ENCODE measurements at regions not wholly inside any gene's neighbourhood (a gene's known extent, or its start where the extent isn't known, plus 50 kb on each side); places are given as distances from the start of the nearest gene placed in this dataset.
A peak's percentile ranks its signal among the peaks of the same experiment; 100 is the strongest.

DNA sequence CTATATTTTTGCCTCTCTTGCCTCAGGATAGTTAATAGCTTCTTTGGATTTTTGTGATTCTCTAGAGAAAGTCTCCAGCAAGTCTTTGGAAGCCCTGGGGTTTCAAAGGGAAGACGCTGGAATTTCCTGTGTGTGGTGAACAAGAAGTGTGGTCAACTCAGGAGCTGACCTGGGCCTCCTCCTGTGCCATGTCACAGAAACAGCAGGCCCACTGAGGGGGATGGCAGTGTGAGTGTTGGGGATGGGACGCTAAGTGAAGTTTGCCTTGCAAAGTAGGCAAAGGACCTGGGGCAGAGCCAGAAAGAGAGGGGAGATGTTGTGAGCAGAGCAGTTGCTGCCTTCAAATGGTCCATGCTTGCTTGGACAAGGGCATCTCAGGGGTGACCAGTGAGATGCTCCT lies 226.3 kb downstream of the DMRT2 start:
- H3K27ac ChIP-seq (ENCODE audit: low read length) = no peak overlapping the region
- no peak for DNase-seq
- 67% methylated on average over 2 of the region's 2 CpGs for whole genome bisulfite sequencing (ENCODE audit: insufficient coverage)
- H3K9me3 ChIP-seq (replicated peaks; ENCODE audit: control insufficient read depth, low read depth, low read length) = no peaks in the 10 kb centered on the region
- H3K4me3 ChIP-seq (ENCODE audit: low read length) = no peak overlapping the region
- no peaks in the 10 kb centered on the region for H3K27me3 ChIP-seq (ENCODE audit: control insufficient read depth, insufficient read depth, low read length)
- H3K36me3 ChIP-seq (ENCODE audit: control insufficient read depth, insufficient read depth, low read length) = no peaks in the 10 kb centered on the region
- peaks cover 6% of the 10 kb centered on the region for H3K4me1 ChIP-seq (ENCODE audit: control insufficient read depth, insufficient read depth, low read length)

- no peak for DNase-seq
- Histone ChIP-seq H3K36me3 (ENCODE audit: control insufficient read depth, insufficient read depth, low read length) (no peaks in the 10 kb centered on the region), H3K4me3 (ENCODE audit: low read length) (no peak overlapping the region), H3K27me3 (ENCODE audit: control insufficient read depth, insufficient read depth, low read length) (no peaks in the 10 kb centered on the region), H3K4me1 (ENCODE audit: control insufficient read depth, insufficient read depth, low read length) (no peaks in the 10 kb centered on the region), H3K27ac (ENCODE audit: low read length) (no peak overlapping the region), H3K9me3 (replicated peaks; ENCODE audit: control insufficient read depth, low read depth, low read length) (no peaks in the 10 kb centered on the region)
- WGBS (ENCODE audit: insufficient coverage) = no CpG with 5 or more reads among the region's 2 CpGs
These were observed 234.6 kb downstream of the DMRT2 start for GRCh38 chr9:1284727-1285126.

DNA sequence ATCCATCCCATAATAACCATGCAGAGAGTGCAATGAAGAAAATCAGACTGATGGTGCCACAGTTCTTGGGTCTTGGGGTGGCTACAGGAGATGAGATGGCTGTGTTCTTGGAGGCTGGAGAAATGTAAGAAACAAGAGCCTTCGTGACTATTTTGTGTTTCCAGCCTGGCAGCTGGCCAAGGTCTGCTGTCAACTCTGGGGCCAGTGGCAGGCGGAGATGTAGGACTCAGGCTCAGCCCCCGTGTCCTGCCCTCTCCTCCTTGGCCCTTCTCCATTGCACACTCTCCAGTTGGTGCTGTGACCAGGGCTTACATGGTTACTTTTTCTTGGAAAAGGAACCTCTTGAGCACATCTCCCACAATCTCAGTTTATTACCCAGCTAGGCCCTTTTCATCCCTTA lies 235.4 kb downstream of the DMRT2 start:
- no peaks in the 10 kb centered on the region for H3K36me3 ChIP-seq (ENCODE audit: control insufficient read depth, insufficient read depth, low read length)
- 71% methylated on average over 1 of the region's 3 CpGs for WGBS (ENCODE audit: insufficient coverage)
- H3K27ac ChIP-seq (ENCODE audit: low read length) = no peak overlapping the region
- no peak overlapping the region for H3K4me3 ChIP-seq (ENCODE audit: low read length)
- H3K27me3 ChIP-seq (ENCODE audit: control insufficient read depth, insufficient read depth, low read length) = no peaks in the 10 kb centered on the region
- H3K4me1 ChIP-seq (ENCODE audit: control insufficient read depth, insufficient read depth, low read length) = no peaks in the 10 kb centered on the region
- DNase-seq = no peak
- no peaks in the 10 kb centered on the region for H3K9me3 ChIP-seq (replicated peaks; ENCODE audit: control insufficient read depth, low read depth, low read length)

DNA sequence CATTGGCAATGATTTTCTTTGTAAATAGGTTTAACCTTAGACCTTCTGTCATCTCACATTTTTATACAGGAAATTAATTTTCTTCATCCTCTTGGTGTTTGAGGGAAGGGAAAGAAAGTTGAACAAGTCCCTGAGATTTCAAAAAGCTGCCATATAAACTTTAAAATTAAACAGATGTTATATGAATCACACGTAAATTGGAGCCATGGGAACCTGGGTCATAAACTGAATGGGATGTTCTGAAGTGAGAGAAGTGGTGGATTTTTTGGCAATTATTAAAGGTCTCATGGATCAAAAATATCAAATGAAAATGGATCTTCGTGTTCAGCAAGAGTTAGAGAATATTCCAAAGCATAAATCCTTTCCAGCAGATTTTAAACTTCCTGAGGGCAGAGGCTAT lies 242.2 kb downstream of the DMRT2 start:
- H3K27me3 ChIP-seq (ENCODE audit: control insufficient read depth, insufficient read depth, low read length) = no peaks in the 10 kb centered on the region
- peak; percentile 69 for DNase-seq
- WGBS (ENCODE audit: insufficient coverage) = no CpG with 5 or more reads among the region's 2 CpGs
- H3K27ac ChIP-seq (ENCODE audit: low read length) = no peak overlapping the region
- no peak overlapping the region for H3K4me3 ChIP-seq (ENCODE audit: low read length)
- H3K4me1 ChIP-seq (ENCODE audit: control insufficient read depth, insufficient read depth, low read length) = no peaks in the 10 kb centered on the region
- no peaks in the 10 kb centered on the region for H3K36me3 ChIP-seq (ENCODE audit: control insufficient read depth, insufficient read depth, low read length)
- H3K9me3 ChIP-seq (replicated peaks; ENCODE audit: control insufficient read depth, low read depth, low read length) = no peaks in the 10 kb centered on the region

DNA sequence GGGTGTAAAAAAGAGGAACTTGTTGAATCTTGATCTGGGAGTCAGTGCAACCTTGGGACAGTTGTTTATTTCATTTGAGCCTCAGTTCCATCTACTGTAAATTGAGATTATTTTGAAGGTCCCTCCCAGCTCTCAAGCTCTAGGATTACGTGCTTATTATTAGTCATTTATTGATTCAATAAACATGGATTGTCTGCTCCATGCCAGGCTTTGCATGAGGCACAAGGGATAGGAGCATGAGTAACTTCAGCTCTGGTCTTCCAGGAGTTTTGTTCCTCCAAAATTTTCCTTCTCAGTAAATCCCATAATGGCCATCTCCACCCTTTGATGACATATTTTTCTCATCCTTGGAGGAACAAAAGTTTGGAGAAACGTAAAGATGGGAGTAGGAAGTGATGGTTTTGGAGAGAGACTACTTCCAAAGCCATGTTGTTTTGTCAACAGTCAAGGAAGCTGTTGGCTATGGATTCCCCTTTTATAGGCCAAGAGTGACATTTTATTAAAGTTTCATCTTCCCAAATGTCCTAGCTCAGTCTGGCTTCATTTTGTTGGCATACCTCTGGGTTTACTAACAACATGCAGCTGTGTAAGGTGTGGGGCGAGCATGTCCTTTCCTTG lies 244.6 kb downstream of the DMRT2 start:
- H3K27me3 ChIP-seq (ENCODE audit: control insufficient read depth, insufficient read depth, low read length) = no peaks in the 10 kb centered on the region
- H3K9me3 ChIP-seq (replicated peaks; ENCODE audit: control insufficient read depth, low read depth, low read length) = no peaks in the 10 kb centered on the region
- WGBS (ENCODE audit: insufficient coverage) = 67% methylated on average over 1 of the region's 3 CpGs
- H3K36me3 ChIP-seq (ENCODE audit: control insufficient read depth, insufficient read depth, low read length) = no peaks in the 10 kb centered on the region
- H3K27ac ChIP-seq (ENCODE audit: low read length) = peak overlapping the region; percentile 24
- no peaks in the 10 kb centered on the region for H3K4me1 ChIP-seq (ENCODE audit: control insufficient read depth, insufficient read depth, low read length)
- H3K4me3 ChIP-seq (ENCODE audit: low read length) = no peak overlapping the region
- DNase-seq = peak; percentile 91

DNA sequence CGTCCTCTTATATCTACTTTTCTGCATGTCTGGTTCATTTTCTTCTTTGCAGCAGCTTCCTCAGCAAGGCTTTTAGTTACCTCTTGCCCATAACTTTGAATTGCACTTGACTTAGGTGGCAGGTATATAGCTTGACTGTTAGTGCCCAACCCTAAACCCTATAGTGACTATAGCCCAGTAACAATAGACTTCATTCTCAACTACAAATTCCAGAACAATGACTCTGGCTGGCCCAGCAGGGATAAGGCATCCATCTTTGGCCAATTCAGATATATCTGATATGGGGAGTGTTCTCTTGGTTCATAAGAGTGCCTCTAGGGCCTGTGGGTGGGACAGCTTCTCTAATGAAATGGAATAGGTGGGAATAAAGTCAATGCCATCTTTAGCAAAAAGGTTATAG lies 246.2 kb downstream of the DMRT2 start:
- no peaks in the 10 kb centered on the region for H3K4me1 ChIP-seq (ENCODE audit: control insufficient read depth, insufficient read depth, low read length)
- no peaks in the 10 kb centered on the region for H3K9me3 ChIP-seq (replicated peaks; ENCODE audit: control insufficient read depth, low read depth, low read length)
- no peak overlapping the region for H3K27ac ChIP-seq (ENCODE audit: low read length)
- no CpG with 5 or more reads among the region's 1 CpG for WGBS (ENCODE audit: insufficient coverage)
- H3K27me3 ChIP-seq (ENCODE audit: control insufficient read depth, insufficient read depth, low read length) = no peaks in the 10 kb centered on the region
- H3K36me3 ChIP-seq (ENCODE audit: control insufficient read depth, insufficient read depth, low read length) = no peaks in the 10 kb centered on the region
- H3K4me3 ChIP-seq (ENCODE audit: low read length) = no peak overlapping the region
- no peak for DNase-seq

DNA sequence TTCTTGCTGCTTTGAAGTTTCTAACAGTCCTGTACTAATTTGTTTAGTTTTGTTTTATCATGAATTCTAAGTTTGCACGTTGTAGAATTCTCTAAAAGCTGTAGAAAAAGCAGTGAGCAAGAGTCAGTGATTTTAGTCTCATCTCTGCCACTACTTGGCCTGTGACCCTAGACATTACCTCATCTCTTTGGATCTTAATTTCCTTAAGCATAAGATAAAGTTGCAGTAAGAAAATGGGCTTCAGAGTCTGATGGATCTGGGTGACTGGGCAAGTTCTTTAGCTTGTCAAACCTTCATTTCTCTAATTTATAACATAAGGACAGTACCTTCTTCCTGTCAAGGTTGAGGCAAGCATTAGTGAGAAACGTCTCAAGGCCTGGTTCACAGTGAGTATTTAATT lies 247.9 kb downstream of the DMRT2 start:
- DNase-seq = peak; percentile 68
- WGBS (ENCODE audit: insufficient coverage) = 20% methylated on average over 1 of the region's 2 CpGs
- H3K4me3 ChIP-seq (ENCODE audit: low read length) = no peak overlapping the region
- no peaks in the 10 kb centered on the region for H3K4me1 ChIP-seq (ENCODE audit: control insufficient read depth, insufficient read depth, low read length)
- H3K9me3 ChIP-seq (replicated peaks; ENCODE audit: control insufficient read depth, low read depth, low read length) = no peaks in the 10 kb centered on the region
- H3K27ac ChIP-seq (ENCODE audit: low read length) = no peak overlapping the region
- no peaks in the 10 kb centered on the region for H3K27me3 ChIP-seq (ENCODE audit: control insufficient read depth, insufficient read depth, low read length)
- no peaks in the 10 kb centered on the region for H3K36me3 ChIP-seq (ENCODE audit: control insufficient read depth, insufficient read depth, low read length)

DNA sequence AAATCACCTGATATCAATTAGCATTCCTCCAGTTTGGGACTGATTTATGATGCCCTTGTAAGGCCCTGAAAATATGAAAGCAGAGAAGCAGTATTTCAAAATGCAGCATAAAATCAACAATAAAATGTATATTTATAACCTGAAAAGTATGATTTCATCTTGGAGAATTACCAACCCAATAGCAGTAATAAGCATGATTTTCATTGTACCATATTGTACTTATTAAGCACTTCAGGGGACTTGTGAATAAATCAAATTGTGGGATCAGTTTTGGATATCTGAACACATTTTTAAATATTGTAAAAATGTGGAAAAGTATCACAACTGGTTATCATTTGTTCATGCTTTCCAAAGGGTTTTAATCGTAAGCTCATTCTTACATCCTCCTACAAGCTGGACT lies 250.8 kb downstream of the DMRT2 start:
- no peaks in the 10 kb centered on the region for H3K9me3 ChIP-seq (replicated peaks; ENCODE audit: control insufficient read depth, low read depth, low read length)
- H3K27me3 ChIP-seq (ENCODE audit: control insufficient read depth, insufficient read depth, low read length) = no peaks in the 10 kb centered on the region
- no peak overlapping the region for H3K4me3 ChIP-seq (ENCODE audit: low read length)
- no peaks in the 10 kb centered on the region for H3K4me1 ChIP-seq (ENCODE audit: control insufficient read depth, insufficient read depth, low read length)
- peak; percentile 72 for DNase-seq
- no peak overlapping the region for H3K27ac ChIP-seq (ENCODE audit: low read length)
- H3K36me3 ChIP-seq (ENCODE audit: control insufficient read depth, insufficient read depth, low read length) = no peaks in the 10 kb centered on the region
- no CpG with 5 or more reads among the region's 1 CpG for WGBS (ENCODE audit: insufficient coverage)

DNA sequence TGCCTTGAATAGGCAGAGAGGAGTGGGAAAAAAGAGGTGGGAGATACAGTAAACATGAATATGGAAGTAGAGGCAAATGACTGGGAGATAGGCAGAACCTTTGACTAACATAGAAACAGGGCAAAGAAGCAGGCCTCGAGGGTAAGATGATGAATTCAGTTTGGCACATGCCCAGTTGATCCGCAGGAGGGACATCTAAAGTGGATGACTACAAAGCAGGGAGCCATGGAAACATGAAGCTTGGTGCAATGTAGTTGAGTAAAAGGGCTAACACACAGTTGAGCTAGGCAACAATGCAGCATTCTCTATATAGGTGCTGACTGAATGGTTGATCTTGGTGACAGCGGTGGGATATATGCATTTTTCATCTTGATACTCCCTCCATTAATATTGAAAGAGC lies 253.8 kb downstream of the DMRT2 start:
- 85% methylated on average over 2 of the region's 3 CpGs for WGBS (ENCODE audit: insufficient coverage)
- Histone ChIP-seq H3K27ac (ENCODE audit: low read length) (no peak overlapping the region), H3K4me3 (ENCODE audit: low read length) (no peak overlapping the region), H3K9me3 (replicated peaks; ENCODE audit: control insufficient read depth, low read depth, low read length) (no peaks in the 10 kb centered on the region), H3K36me3 (ENCODE audit: control insufficient read depth, insufficient read depth, low read length) (no peaks in the 10 kb centered on the region), H3K4me1 (ENCODE audit: control insufficient read depth, insufficient read depth, low read length) (no peaks in the 10 kb centered on the region), H3K27me3 (ENCODE audit: control insufficient read depth, insufficient read depth, low read length) (no peaks in the 10 kb centered on the region)
- no peak for DNase-seq

DNA sequence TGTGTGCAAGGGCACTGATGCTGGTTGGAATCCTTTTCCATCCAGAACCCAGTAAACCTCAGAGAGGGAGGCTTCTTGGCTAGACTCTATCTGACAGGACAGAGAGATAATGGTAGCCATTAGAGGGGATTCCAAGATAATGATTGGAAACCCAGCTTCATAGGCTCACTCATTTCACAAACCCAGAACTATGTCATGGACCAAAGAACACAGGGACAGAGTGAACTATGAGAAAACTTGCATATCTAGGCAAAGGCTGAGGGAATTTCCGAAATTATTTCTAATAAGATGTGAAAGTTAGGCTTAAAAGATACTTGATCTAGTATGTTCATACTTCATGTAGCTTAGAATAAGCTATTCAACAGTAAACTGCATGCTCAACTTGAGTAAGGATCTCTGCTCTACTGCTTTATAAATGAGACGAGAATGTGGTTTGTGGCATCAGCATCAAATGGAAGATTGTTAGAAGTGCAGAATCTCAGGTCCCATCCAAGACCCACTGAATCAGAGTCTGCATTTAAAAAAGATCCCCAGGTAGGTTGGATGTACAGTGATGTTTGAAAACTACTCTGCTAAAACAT lies 261.4 kb downstream of the DMRT2 start:
- H3K36me3 ChIP-seq (ENCODE audit: control insufficient read depth, insufficient read depth, low read length) = no peaks in the 10 kb centered on the region
- no CpG with 5 or more reads among the region's 2 CpGs for WGBS (ENCODE audit: insufficient coverage)
- H3K9me3 ChIP-seq (replicated peaks; ENCODE audit: control insufficient read depth, low read depth, low read length) = no peaks in the 10 kb centered on the region

GRCh38 chr9:1319436-1319835 lies 269.3 kb downstream of the DMRT2 start:
- Histone ChIP-seq H3K9me3 (replicated peaks; ENCODE audit: control insufficient read depth, low read depth, low read length) (no peaks in the 10 kb centered on the region), H3K4me3 (ENCODE audit: low read length) (no peak overlapping the region), H3K36me3 (ENCODE audit: control insufficient read depth, insufficient read depth, low read length) (no peaks in the 10 kb centered on the region), H3K27me3 (ENCODE audit: control insufficient read depth, insufficient read depth, low read length) (no peaks in the 10 kb centered on the region), H3K4me1 (ENCODE audit: control insufficient read depth, insufficient read depth, low read length) (peaks cover 25% of the 10 kb centered on the region), H3K27ac (ENCODE audit: low read length) (peak overlapping the region; percentile 60)
- no CpG with 5 or more reads among the region's 4 CpGs for WGBS (ENCODE audit: insufficient coverage)
- DNase-seq = peak; percentile 46

More for the DNA sequence above, 261.4 kb downstream of the DMRT2 start:
- no peaks in the 10 kb centered on the region for H3K27me3 ChIP-seq (ENCODE audit: control insufficient read depth, insufficient read depth, low read length)
- no peak overlapping the region for H3K4me3 ChIP-seq (ENCODE audit: low read length)
- peaks cover 4% of the 10 kb centered on the region for H3K4me1 ChIP-seq (ENCODE audit: control insufficient read depth, insufficient read depth, low read length)
- no peak overlapping the region for H3K27ac ChIP-seq (ENCODE audit: low read length)
- DNase-seq = no peak
